Fibroblast of the aortic adventitia (primary cell): ENCODE measurements at regions not wholly inside any gene's neighbourhood (a gene's known extent, or its start where the extent isn't known, plus 50 kb on each side); places are given as distances from the start of the nearest gene placed in this dataset.
A peak's percentile ranks its signal among the peaks of the same experiment; 100 is the strongest.

Source experiments
- DNase-seq: peaks from one replicate; pipeline ENCODE4 v3.0.0-alpha.2; 2010; ENCODE audit warnings: low read depth
- H3K4me3 ChIP-seq: 2 replicates; pipeline ENCODE4 v1.5.1; 2011; ENCODE audit warnings: low read depth, mild to moderate bottlenecking, control low read depth, low read length, moderate library complexity
- TF ChIP-seq, protein P1 (sequence below): IDR thresholded peaks from 2 replicates; pipeline ENCODE4 v1.5.1; 2011; ENCODE audit warnings: mild to moderate bottlenecking, low read length, control low read depth, inconsistent platforms; ENCODE audit not compliant: insufficient read depth

DNA sequence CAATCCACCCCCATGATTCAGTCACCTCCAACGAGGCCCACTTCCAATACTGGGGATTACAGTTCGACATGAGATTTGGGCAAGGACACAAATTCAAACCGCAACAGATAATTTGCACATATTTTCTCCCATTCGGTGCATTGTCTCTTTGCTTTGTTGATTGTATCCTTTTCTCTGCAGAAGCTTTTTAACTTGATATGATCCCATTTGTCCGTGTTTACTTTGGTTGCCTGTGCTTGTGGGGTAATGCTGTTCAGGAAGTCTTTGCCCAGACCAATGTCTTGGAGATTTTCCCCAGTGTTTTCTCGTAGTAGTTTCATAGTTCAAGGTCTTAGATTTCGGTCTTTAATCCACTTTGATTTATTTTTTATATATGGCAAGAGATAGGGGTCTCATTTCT is 330.8 kb upstream of the SPRY2 start:
- no peak for DNase-seq
- TF ChIP-seq, protein P1, sequence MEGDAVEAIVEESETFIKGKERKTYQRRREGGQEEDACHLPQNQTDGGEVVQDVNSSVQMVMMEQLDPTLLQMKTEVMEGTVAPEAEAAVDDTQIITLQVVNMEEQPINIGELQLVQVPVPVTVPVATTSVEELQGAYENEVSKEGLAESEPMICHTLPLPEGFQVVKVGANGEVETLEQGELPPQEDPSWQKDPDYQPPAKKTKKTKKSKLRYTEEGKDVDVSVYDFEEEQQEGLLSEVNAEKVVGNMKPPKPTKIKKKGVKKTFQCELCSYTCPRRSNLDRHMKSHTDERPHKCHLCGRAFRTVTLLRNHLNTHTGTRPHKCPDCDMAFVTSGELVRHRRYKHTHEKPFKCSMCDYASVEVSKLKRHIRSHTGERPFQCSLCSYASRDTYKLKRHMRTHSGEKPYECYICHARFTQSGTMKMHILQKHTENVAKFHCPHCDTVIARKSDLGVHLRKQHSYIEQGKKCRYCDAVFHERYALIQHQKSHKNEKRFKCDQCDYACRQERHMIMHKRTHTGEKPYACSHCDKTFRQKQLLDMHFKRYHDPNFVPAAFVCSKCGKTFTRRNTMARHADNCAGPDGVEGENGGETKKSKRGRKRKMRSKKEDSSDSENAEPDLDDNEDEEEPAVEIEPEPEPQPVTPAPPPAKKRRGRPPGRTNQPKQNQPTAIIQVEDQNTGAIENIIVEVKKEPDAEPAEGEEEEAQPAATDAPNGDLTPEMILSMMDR = no peak
- no peak overlapping the region for H3K4me3 ChIP-seq

GRCh38 chr13:80669112-80669511 is 328.2 kb upstream of the SPRY2 start:
- peak; percentile 8 for DNase-seq
- H3K4me3 ChIP-seq = no peak overlapping the region
- TF ChIP-seq, protein P1 = no peak

DNA sequence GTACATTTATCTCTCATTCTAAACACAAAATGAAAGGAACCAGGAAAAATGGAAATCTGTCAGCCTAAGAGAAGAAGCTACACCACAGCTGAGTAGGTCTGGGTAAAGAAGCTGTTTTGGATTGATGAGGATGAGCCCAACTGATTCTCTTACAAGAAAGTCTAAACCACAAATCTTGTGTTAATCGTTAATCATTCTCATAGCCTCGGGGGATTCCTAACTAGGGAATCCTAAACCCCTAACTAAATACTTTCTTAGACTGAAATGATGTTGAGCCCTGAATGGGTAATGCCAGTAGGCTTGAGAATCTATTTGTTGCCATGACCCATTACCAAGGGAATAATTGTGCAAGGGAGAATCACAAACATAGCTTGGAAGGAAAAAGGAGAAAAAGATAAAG is 327.5 kb upstream of the SPRY2 start:
- TF ChIP-seq, protein P1 = no peak
- no peak for DNase-seq
- H3K4me3 ChIP-seq = no peak overlapping the region

DNA sequence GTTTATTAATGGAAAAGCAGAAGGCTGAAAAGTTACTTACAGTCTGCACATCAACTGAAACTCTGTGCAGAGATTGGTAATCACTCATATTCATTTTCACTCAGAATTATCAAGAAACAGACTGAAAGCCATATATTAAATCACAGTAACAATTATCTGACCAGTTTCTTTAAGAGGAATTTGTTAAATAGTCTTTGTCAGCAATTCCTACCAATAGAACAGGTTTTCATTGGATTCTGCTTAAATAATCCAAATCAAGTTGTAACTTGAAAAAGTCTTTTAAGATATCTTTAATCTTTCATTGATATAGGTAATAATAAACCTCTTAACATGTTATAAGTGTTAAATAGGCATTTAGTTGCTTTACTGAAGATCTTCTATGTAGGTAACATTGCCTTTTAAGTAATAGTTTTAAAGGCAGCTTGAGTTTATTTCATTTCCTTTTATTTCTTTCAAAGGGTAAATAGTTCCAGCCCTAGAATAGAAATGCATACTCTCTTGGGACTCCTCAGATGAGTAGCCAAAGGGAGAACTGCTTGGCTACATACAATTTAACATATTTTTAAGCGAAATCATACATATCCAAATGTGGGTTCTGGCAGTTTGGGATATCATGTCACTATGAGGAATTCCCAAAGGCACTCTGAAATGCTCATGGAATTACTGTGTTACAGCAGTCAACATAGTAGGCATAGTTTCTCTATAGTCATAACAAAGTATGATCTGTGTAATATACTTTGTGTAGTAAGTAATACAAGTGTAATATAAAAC is 326.0 kb upstream of the SPRY2 start:
- peak; percentile 91 for DNase-seq
- no peak overlapping the region for H3K4me3 ChIP-seq
- TF ChIP-seq, protein P1 = no peak

DNA sequence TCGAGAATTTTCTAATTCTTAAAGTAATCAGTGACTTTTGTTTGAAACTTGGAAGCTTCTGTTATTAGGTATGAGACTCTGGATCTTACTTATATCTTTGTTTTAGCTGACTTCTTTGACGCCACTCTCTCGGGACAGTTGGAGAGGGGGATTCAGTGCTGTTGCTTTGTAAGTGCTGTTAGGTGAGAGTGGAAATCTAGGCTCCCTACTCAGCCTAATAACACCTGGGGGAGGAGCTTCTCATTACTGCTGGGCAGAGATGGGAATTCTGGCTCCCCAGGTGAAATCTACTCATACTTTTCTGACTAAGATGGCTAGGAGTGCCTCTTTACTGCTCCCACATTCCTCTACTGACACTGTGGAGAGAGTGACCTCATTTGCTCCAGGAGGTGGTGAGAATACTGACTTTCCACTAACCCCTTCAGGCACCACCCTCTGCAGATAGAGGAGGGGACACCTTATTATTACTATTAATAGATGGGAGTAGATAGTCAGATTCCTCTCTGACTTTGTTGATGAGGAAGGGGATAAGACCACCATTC is 324.9 kb upstream of the SPRY2 start:
- no peak overlapping the region for H3K4me3 ChIP-seq
- TF ChIP-seq, protein P1 = no peak
- DNase-seq = peak; percentile 6

GRCh38 chr13:80664950-80665349 is 324.0 kb upstream of the SPRY2 start:
- no peak overlapping the region for H3K4me3 ChIP-seq
- DNase-seq = peak; percentile 66
- TF ChIP-seq, protein P1 = no peak
